IMR-90 (cell line): ENCODE measurements at regions not wholly inside any gene's neighbourhood (a gene's known extent, or its start where the extent isn't known, plus 50 kb on each side); places are given as distances from the start of the nearest gene placed in this dataset.

Source experiments
- ATAC-seq: fragments of 200-7000 bp; cut with Tn5 transposase; 2 replicates; pipeline ENCODE4 v1.9.1; 2020; ENCODE audit warnings: low read depth, mild to moderate bottlenecking, moderate library complexity
- BruUV-seq: library from RNA; stranded (reverse); fragments of 400-500 nt; replicated peaks from 2 replicates; lab custom pipeline; 2021; lab: Mats Ljungman, UMichigan
- CTCF ChIA-PET: fragments of 300-600 bp; formaldehyde crosslinking; extraction: SDS; loops from one replicate; lab custom pipeline; 2021; ENCODE audit warnings: antibody characterized with exemption; lab: Yijun Ruan, JAX
- POLR2A ChIA-PET: fragments of 300-600 bp; sonication (Branson Sonifier 250); formaldehyde crosslinking; loops from one replicate; lab custom pipeline; 2022; ENCODE audit warnings: antibody characterized with exemption; ENCODE audit not compliant: unreplicated experiment; lab: Charles Lee
- DNase-seq: peaks from one replicate; pipeline ENCODE4 v3.0.0; 2013
- H2AFZ ChIP-seq: replicated peaks from 2 replicates; pipeline ENCODE3; 2013; ENCODE audit warnings: low read length, mild to moderate bottlenecking; ENCODE audit not compliant: poor library complexity
- H2AK5ac ChIP-seq: 2 replicates; pipeline ENCODE4 v1.6.1; 2013; ENCODE audit warnings: low read depth, low read length, inconsistent platforms
- H2AK9ac ChIP-seq: replicated peaks from 2 replicates; pipeline ENCODE3; 2013; ENCODE audit warnings: mild to moderate bottlenecking, low read depth, low read length, moderate library complexity; ENCODE audit not compliant: poor library complexity
- H2BK120ac ChIP-seq: 2 replicates; pipeline ENCODE4 v1.6.1; 2013; ENCODE audit warnings: low read depth, low read length, inconsistent platforms
- H2BK15ac ChIP-seq: 3 replicates; pipeline ENCODE4 v1.6.1; 2013; ENCODE audit warnings: low read depth, low read length, inconsistent platforms
- H2BK20ac ChIP-seq: 2 replicates; pipeline ENCODE4 v1.6.1; 2013; ENCODE audit warnings: low read depth, mild to moderate bottlenecking, inconsistent platforms, low read length, moderate library complexity
- H2BK5ac ChIP-seq: 2 replicates; pipeline ENCODE4 v1.6.1; 2013; ENCODE audit warnings: mild to moderate bottlenecking, low read depth, low read length, inconsistent platforms; ENCODE audit not compliant: poor library complexity, severe bottlenecking
- H3K14ac ChIP-seq: replicated peaks from 2 replicates; pipeline ENCODE4 v1.6.1; 2013; ENCODE audit warnings: low read depth, low read length, inconsistent platforms
- H3K18ac ChIP-seq: 2 replicates; pipeline ENCODE4 v1.6.1; 2013; ENCODE audit warnings: low read depth, low read length, control low read depth
- H3K23ac ChIP-seq: 2 replicates; pipeline ENCODE4 v1.6.1; 2013; ENCODE audit warnings: low read depth, low read length, inconsistent platforms
- H3K27ac ChIP-seq: 2 replicates; pipeline ENCODE4 v1.5.1; 2013; ENCODE audit warnings: mild to moderate bottlenecking, control low read depth, low read length; ENCODE audit not compliant: insufficient read depth
- H3K27me3 ChIP-seq: 2 replicates; pipeline ENCODE4 v1.6.1; 2013; ENCODE audit warnings: low read length; ENCODE audit not compliant: control insufficient read depth, insufficient read depth
- H3K36me3 ChIP-seq: 2 replicates; pipeline ENCODE4 v1.6.1; 2013; ENCODE audit warnings: low read length, mixed read lengths; ENCODE audit not compliant: control insufficient read depth, insufficient read depth
- H3K4ac ChIP-seq: 2 replicates; pipeline ENCODE4 v1.6.1; 2013; ENCODE audit warnings: low read depth, low read length, inconsistent platforms
- H3K4me1 ChIP-seq: 2 replicates; pipeline ENCODE4 v1.6.1; 2013; ENCODE audit warnings: low read length, mixed read lengths; ENCODE audit not compliant: control insufficient read depth, insufficient read depth
- H3K4me2 ChIP-seq: 2 replicates; pipeline ENCODE4 v1.6.1; 2013; ENCODE audit warnings: low read depth, mild to moderate bottlenecking, control low read depth, low read length, moderate library complexity
- H3K4me3 ChIP-seq: 2 replicates; pipeline ENCODE4 v1.5.1; 2013; ENCODE audit warnings: low read depth, mild to moderate bottlenecking, control low read depth, low read length, moderate library complexity; ENCODE audit not compliant: insufficient read depth
- H3K56ac ChIP-seq: 2 replicates; pipeline ENCODE4 v1.6.1; 2013; ENCODE audit warnings: low read length, inconsistent platforms; ENCODE audit not compliant: insufficient read depth; ENCODE audit errors: extremely low read depth
- H3K79me1 ChIP-seq, 2 experiments: 2 replicates each; pipeline ENCODE4 v1.6.1; 2013; ENCODE audit warnings: low read length in 2 of 2, inconsistent platforms in 1 of 2, low read depth in 1 of 2
- H3K9ac ChIP-seq: 2 replicates; pipeline ENCODE4 v1.6.1; 2013; ENCODE audit warnings: low read depth, low read length, control low read depth
- H3K9me1 ChIP-seq: 2 replicates; pipeline ENCODE4 v1.6.1; 2013; ENCODE audit warnings: low read length, inconsistent platforms; ENCODE audit not compliant: insufficient read depth
- H3K9me3 ChIP-seq: 2 replicates; pipeline ENCODE4 v1.6.1; 2013; ENCODE audit warnings: low read length; ENCODE audit not compliant: control insufficient read depth, insufficient read depth
- H4K20me1 ChIP-seq: 2 replicates; pipeline ENCODE4 v1.6.1; 2013; ENCODE audit warnings: low read length, inconsistent platforms; ENCODE audit not compliant: insufficient read depth
- H4K5ac ChIP-seq: 2 replicates; pipeline ENCODE4 v1.6.1; 2013; ENCODE audit warnings: mild to moderate bottlenecking, low read depth, low read length, control low read depth
- H4K8ac ChIP-seq, 2 experiments: 2 replicates each; pipeline ENCODE4 v1.6.1; 2013; ENCODE audit warnings: low read depth in 2 of 2, low read length in 2 of 2, control low read depth in 1 of 2, inconsistent platforms in 1 of 2
- H4K91ac ChIP-seq: 2 replicates; pipeline ENCODE4 v1.6.1; 2013; ENCODE audit warnings: low read depth, low read length, inconsistent platforms; ENCODE audit not compliant: insufficient read depth
- BHLHE40 ChIP-seq: fragments of 150-350 bp; IDR thresholded peaks from 2 replicates; pipeline ENCODE4 v1.6.1; 2016; ENCODE audit warnings: mild to moderate bottlenecking, low read depth, low read length
- CEBPB ChIP-seq: IDR thresholded peaks from 2 replicates; pipeline ENCODE4 v1.6.1; 2012; ENCODE audit warnings: low read depth, low read length, improper control_type of control experiment
- CHD1 ChIP-seq: IDR thresholded peaks from 2 replicates; pipeline ENCODE4 v1.6.1; 2012; ENCODE audit warnings: low read depth, low read length, improper control_type of control experiment
- MAFK ChIP-seq: IDR thresholded peaks from 2 replicates; pipeline ENCODE4 v1.6.1; 2012; ENCODE audit warnings: low read depth, low read length, improper control_type of control experiment
- MAZ ChIP-seq: IDR thresholded peaks from 2 replicates; pipeline ENCODE4 v1.6.1; 2012; ENCODE audit warnings: low read depth, mild to moderate bottlenecking, low read length, improper control_type of control experiment, moderate library complexity, borderline replicate concordance
- MXI1 ChIP-seq: IDR thresholded peaks from 2 replicates; pipeline ENCODE4 v1.6.1; 2012; ENCODE audit warnings: low read depth, mild to moderate bottlenecking, low read length, moderate library complexity, borderline replicate concordance
- NFE2L2 ChIP-seq: fragments of 150-350 bp; IDR thresholded peaks from 2 replicates; pipeline ENCODE4 v1.6.1; 2016; ENCODE audit warnings: low read depth, mild to moderate bottlenecking, low read length
- POLR2A ChIP-seq: IDR thresholded peaks from 2 replicates; pipeline ENCODE4 v1.6.1; 2012; ENCODE audit warnings: mild to moderate bottlenecking, low read depth, low read length
- RCOR1 ChIP-seq: IDR thresholded peaks from 2 replicates; pipeline ENCODE4 v1.6.1; 2012; ENCODE audit warnings: mild to moderate bottlenecking, low read length, improper control_type of control experiment; ENCODE audit not compliant: insufficient replicate concordance
- RFX5 ChIP-seq: IDR thresholded peaks from 2 replicates; pipeline ENCODE4 v1.8.0; 2012; ENCODE audit warnings: low read depth, mild to moderate bottlenecking, low read length, moderate library complexity
- SMC3 ChIP-seq: fragments of 150-350 bp; IDR thresholded peaks from 2 replicates; pipeline ENCODE4 v1.6.1; 2016; ENCODE audit warnings: low read depth, mild to moderate bottlenecking, antibody characterized with exemption, low read length, moderate library complexity
- WGBS, 2 experiments: methylation state at CpG; one replicate each; pipeline versions ENCODE4 v1.1.5 to v1.1.7; 2013; ENCODE audit warnings: missing lambda C conversion rate in 2 of 2; ENCODE audit not compliant: insufficient read length in 1 of 2; ENCODE audit errors: extremely low coverage in 2 of 2; 5-methylcytosine and 5-hydroxymethylcytosine counted together
- dilution Hi-C: fragments of 300-500 bp; cut with HindIII; formaldehyde crosslinking; loops from one replicate; pipeline ENCODE4 v1.14.3; 2018; ENCODE audit warnings: low sequenced_read_pairs; ENCODE audit not compliant: unreplicated experiment
- in situ Hi-C: fragments of 300-500 bp; cut with MboI; formaldehyde crosslinking; loops from 3 replicates; pipeline ENCODE4 v1.14.3; 2019; ENCODE audit warnings: low sequenced_read_pairs, inconsistent platforms, mixed read lengths
- intact Hi-C: fragments of 100-400 bp; cut with micrococcal nuclease; formaldehyde crosslinking; loops from 2 replicates; pipeline ENCODE4 v1.10.0; 2022
- TF ChIP-seq, protein P1 (sequence below): conservative IDR thresholded peaks from 2 replicates; pipeline ENCODE4 v1.5.1; 2012; ENCODE audit warnings: mild to moderate bottlenecking, low read depth, low read length, improper control_type of control experiment
- TF ChIP-seq, protein P2 (sequence below): fragments of 150-350 bp; IDR thresholded peaks from 2 replicates; pipeline ENCODE4 v1.6.1; 2016; ENCODE audit warnings: low read depth, mild to moderate bottlenecking, low read length, moderate library complexity, borderline replicate concordance

DNA sequence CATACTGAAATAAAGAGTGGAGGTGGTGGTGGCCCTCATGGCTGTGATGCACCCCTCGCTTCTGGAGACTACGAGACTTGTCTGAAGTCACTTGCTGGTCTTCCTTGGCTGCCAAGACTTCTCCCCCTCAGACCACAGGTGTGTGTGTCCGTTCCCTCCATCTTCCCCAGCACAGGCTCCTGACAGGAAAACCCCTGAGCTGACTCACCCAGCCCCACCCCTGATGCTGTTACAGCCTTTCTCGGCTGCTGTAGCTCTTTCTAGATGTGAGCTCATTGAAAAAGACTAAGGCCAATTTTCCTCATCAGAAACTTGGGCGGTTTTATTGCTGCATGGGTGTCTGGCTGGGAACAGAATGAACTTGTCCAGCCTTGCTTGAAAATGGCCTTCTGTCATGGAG lies 296.9 kb downstream of the TMEM114 start:
- Histone ChIP-seq H4K91ac (no peak overlapping the region), H2BK15ac (no peak overlapping the region), H4K20me1 (no peaks in the 10 kb centered on the region), H3K9me3 (peaks cover 21% of the 10 kb centered on the region), H3K4me3 (no peak overlapping the region), H3K9me1 (no peaks in the 10 kb centered on the region), H2BK120ac (no peak overlapping the region), H3K79me1 (no peaks in the 10 kb centered on the region), H3K23ac (no peak overlapping the region), H3K4me2 (no peak overlapping the region), H2AFZ (no peak overlapping the region), H2AK9ac (no peak overlapping the region), H3K27me3 (no peaks in the 10 kb centered on the region), H3K9ac (no peak overlapping the region), H3K4ac (no peak overlapping the region), H3K56ac (no peak overlapping the region), H4K8ac (no peak overlapping the region), H4K5ac (no peak overlapping the region), H2BK5ac (no peak overlapping the region), H3K14ac (no peak overlapping the region), H3K27ac (no peak overlapping the region), H3K36me3 (no peaks in the 10 kb centered on the region), H2AK5ac (no peak overlapping the region), H3K18ac (no peak overlapping the region), H3K4me1 (no peaks in the 10 kb centered on the region), H2BK20ac (no peak overlapping the region)
- in situ Hi-C loops (no loop called here), intact Hi-C loops (no loop called here), dilution Hi-C loops (no loop called here)
- ChIA-PET POLR2A (no interaction called here), CTCF (no interaction called here)
- ATAC-seq, result no peak
- 60% methylated on average over 1 of the region's 5 CpGs; no CpG with 5 or more reads in 1 of the 2 experiments for WGBS, 2 experiments
- TF ChIP-seq POLR2A, result no peak
- no peak for TF ChIP-seq NFE2L2
- TF ChIP-seq MAZ, result no peak
- TF ChIP-seq RCOR1, result no peak
- TF ChIP-seq, protein P1, sequence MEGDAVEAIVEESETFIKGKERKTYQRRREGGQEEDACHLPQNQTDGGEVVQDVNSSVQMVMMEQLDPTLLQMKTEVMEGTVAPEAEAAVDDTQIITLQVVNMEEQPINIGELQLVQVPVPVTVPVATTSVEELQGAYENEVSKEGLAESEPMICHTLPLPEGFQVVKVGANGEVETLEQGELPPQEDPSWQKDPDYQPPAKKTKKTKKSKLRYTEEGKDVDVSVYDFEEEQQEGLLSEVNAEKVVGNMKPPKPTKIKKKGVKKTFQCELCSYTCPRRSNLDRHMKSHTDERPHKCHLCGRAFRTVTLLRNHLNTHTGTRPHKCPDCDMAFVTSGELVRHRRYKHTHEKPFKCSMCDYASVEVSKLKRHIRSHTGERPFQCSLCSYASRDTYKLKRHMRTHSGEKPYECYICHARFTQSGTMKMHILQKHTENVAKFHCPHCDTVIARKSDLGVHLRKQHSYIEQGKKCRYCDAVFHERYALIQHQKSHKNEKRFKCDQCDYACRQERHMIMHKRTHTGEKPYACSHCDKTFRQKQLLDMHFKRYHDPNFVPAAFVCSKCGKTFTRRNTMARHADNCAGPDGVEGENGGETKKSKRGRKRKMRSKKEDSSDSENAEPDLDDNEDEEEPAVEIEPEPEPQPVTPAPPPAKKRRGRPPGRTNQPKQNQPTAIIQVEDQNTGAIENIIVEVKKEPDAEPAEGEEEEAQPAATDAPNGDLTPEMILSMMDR, result no peak
- TF ChIP-seq, protein P2, sequence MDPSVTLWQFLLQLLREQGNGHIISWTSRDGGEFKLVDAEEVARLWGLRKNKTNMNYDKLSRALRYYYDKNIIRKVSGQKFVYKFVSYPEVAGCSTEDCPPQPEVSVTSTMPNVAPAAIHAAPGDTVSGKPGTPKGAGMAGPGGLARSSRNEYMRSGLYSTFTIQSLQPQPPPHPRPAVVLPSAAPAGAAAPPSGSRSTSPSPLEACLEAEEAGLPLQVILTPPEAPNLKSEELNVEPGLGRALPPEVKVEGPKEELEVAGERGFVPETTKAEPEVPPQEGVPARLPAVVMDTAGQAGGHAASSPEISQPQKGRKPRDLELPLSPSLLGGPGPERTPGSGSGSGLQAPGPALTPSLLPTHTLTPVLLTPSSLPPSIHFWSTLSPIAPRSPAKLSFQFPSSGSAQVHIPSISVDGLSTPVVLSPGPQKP, result no peak
- no peak for TF ChIP-seq SMC3
- no peak for TF ChIP-seq CHD1
- no peak for TF ChIP-seq CEBPB
- no peak for TF ChIP-seq BHLHE40
- TF ChIP-seq MXI1, result no peak
- TF ChIP-seq MAFK, result no peak
- TF ChIP-seq RFX5, result no peak
- no peak for DNase-seq
- BruUV-seq, result no TSS peak
